CD4-positive, alpha-beta T cell treated with Interleukin-15 for 4 hours (primary cell): ENCODE measurements at regions not wholly inside any gene's neighbourhood (a gene's known extent, or its start where the extent isn't known, plus 50 kb on each side); places are given as distances from the start of the nearest gene placed in this dataset.

Source experiments
- DNase-seq: peaks from one replicate; pipeline ENCODE4 v3.0.0-alpha.2; 2020; ENCODE audit warnings: low spot score

GRCh38 chr5:144076521-144077083 lies 93.9 kb downstream of the YIPF5 start:
- no peak for DNase-seq

- DNase-seq, result no peak
Measured at GRCh38 chr5:144083185-144083584, 87.3 kb downstream of the YIPF5 start.

GRCh38 chr5:144084971-144085370 lies 85.5 kb downstream of the YIPF5 start:
- no peak for DNase-seq

- no peak for DNase-seq
Measured at GRCh38 chr5:144085381-144085780, 85.1 kb downstream of the YIPF5 start.

GRCh38 chr5:144086295-144086694 lies 84.2 kb downstream of the YIPF5 start:
- no peak for DNase-seq

- DNase-seq, result no peak
Measured at GRCh38 chr5:144087576-144087975, 82.9 kb downstream of the YIPF5 start.

- no peak for DNase-seq
Measured at GRCh38 chr5:144088206-144089064, 82.0 kb downstream of the YIPF5 start.

GRCh38 chr5:144089401-144090021 lies 80.9 kb downstream of the YIPF5 start:
- DNase-seq, result no peak

- DNase-seq, result no peak
Measured at GRCh38 chr5:144092508-144092907, 78.0 kb downstream of the YIPF5 start.

- DNase-seq, result no peak
Measured at GRCh38 chr5:144093400-144093799, 77.1 kb downstream of the YIPF5 start.

- DNase-seq, result no peak
Measured at GRCh38 chr5:144093868-144094267, 76.6 kb downstream of the YIPF5 start.

- DNase-seq, result no peak
Measured at GRCh38 chr5:144100702-144101101, 69.8 kb downstream of the YIPF5 start.

GRCh38 chr5:144101616-144102015 lies 68.8 kb downstream of the YIPF5 start:
- DNase-seq, result no peak

- no peak for DNase-seq
Measured at GRCh38 chr5:144102361-144102760, 68.1 kb downstream of the YIPF5 start.

- DNase-seq, result no peak
Measured at GRCh38 chr5:144102979-144103378, 67.5 kb downstream of the YIPF5 start.

- no peak for DNase-seq
Measured at GRCh38 chr5:144103611-144104485, 66.6 kb downstream of the YIPF5 start.

GRCh38 chr5:144105371-144105770 lies 65.1 kb downstream of the YIPF5 start:
- no peak for DNase-seq

GRCh38 chr5:144108131-144108530 lies 62.3 kb downstream of the YIPF5 start:
- no peak for DNase-seq
